ENCODE measurements at regions not wholly inside any gene's neighbourhood (a gene's known extent, or its start where the extent isn't known, plus 50 kb on each side); places are given as distances from the start of the nearest gene placed in this dataset.

GRCh38 chr10:8544057-8544380 is 489.5 kb downstream of the GATA3 start:
- Histone ChIP-seq H2AFZ (ENCODE audit: insufficient read depth, low read length, poor library complexity) (no peak overlapping the region), H2BK120ac (ENCODE audit: insufficient read depth, low read length, poor library complexity) (no peak overlapping the region), H3K23ac (ENCODE audit: low read length) (no peak overlapping the region), H3K4ac (ENCODE audit: low read depth, low read length) (no peak overlapping the region), H3K9ac (ENCODE audit: low read length) (no peak overlapping the region), H4K91ac (ENCODE audit: low read depth, low read length) (no peak overlapping the region), H3K79me1 (ENCODE audit: low read length) (no peaks in the 10 kb centered on the region), H3K14ac (ENCODE audit: low read length) (no peak overlapping the region), H3K4me1 (ENCODE audit: control insufficient read depth in 1 of 2, insufficient read depth in 2 of 2, low read length in 2 of 2) (peaks cover 0 to 6% of the 10 kb centered on the region in 2 experiments), H3K18ac (ENCODE audit: low read length) (no peak overlapping the region), H3K4me3 (ENCODE audit: low read depth, low read length) (no peak overlapping the region), H4K8ac (ENCODE audit: low read depth, low read length) (no peak overlapping the region), H4K12ac (ENCODE audit: low read depth, low read length) (no peak overlapping the region), H3K27ac (ENCODE audit: low read depth, low read length) (no peak overlapping the region), H3K9me3 (ENCODE audit: insufficient read depth, low read depth, low read length) (no peaks in the 10 kb centered on the region), H3K79me2 (ENCODE audit: control insufficient read depth, insufficient read depth, low read length, poor library complexity) (no peaks in the 10 kb centered on the region), H2AK5ac (ENCODE audit: low read length) (no peak overlapping the region), H3K27me3 (ENCODE audit: insufficient read depth, low read length) (no peaks in the 10 kb centered on the region), H3K4me2 (ENCODE audit: low read length) (no peak overlapping the region), H2BK5ac (ENCODE audit: low read depth, low read length, poor library complexity) (no peak overlapping the region), H2BK12ac (ENCODE audit: low read length) (no peak overlapping the region), H3K36me3 (ENCODE audit: control insufficient read depth in 1 of 2, insufficient read depth in 2 of 2, low read length in 2 of 2) (no peaks in the 10 kb centered on the region)
- no CpG with 5 or more reads among the region's 2 CpGs for WGBS (ENCODE audit: extremely low coverage, insufficient coverage, insufficient read length)
- DNase-seq: peak; percentile 90 to 97

DNA sequence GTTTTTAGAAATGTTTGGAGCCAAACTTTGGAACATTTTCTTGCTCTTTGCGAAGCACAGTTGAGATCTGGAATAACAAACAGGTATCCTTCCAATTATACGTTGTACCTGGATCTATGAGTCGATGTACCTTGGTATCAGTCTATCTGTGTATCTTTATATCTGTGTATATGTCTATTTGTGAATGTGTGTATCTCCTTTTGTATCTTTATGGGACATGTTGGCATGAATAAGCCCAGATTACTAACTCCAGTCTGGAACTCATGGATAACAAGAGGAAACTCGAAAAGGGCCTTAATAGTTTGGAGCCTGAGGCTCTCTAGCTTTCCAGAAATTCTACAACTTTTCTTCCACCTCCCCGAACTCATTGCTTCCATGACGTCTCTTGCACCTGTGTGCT is 490.0 kb downstream of the GATA3 start:
- no peak for DNase-seq
- Histone ChIP-seq H4K12ac (ENCODE audit: low read depth, low read length) (no peak overlapping the region), H3K36me3 (ENCODE audit: control insufficient read depth in 1 of 2, insufficient read depth in 2 of 2, low read length in 2 of 2) (no peaks in the 10 kb centered on the region), H2BK12ac (ENCODE audit: low read length) (no peak overlapping the region), H3K79me1 (ENCODE audit: low read length) (no peaks in the 10 kb centered on the region), H2AK5ac (ENCODE audit: low read length) (no peak overlapping the region), H3K23ac (ENCODE audit: low read length) (no peak overlapping the region), H3K27ac (ENCODE audit: low read depth, low read length) (no peak overlapping the region), H2AFZ (ENCODE audit: insufficient read depth, low read length, poor library complexity) (no peak overlapping the region), H2BK5ac (ENCODE audit: low read depth, low read length, poor library complexity) (no peak overlapping the region), H3K27me3 (ENCODE audit: insufficient read depth, low read length) (no peaks in the 10 kb centered on the region), H3K18ac (ENCODE audit: low read length) (no peak overlapping the region), H3K4me3 (ENCODE audit: low read depth, low read length) (no peak overlapping the region), H3K79me2 (ENCODE audit: control insufficient read depth, insufficient read depth, low read length, poor library complexity) (no peaks in the 10 kb centered on the region), H3K9ac (ENCODE audit: low read length) (no peak overlapping the region), H4K8ac (ENCODE audit: low read depth, low read length) (no peak overlapping the region), H3K4me2 (ENCODE audit: low read length) (no peak overlapping the region), H2BK120ac (ENCODE audit: insufficient read depth, low read length, poor library complexity) (no peak overlapping the region), H3K14ac (ENCODE audit: low read length) (no peak overlapping the region), H3K4me1 (ENCODE audit: control insufficient read depth in 1 of 2, insufficient read depth in 2 of 2, low read length in 2 of 2) (peaks cover 0 to 6% of the 10 kb centered on the region in 2 experiments), H4K91ac (ENCODE audit: low read depth, low read length) (no peak overlapping the region), H3K9me3 (ENCODE audit: insufficient read depth, low read depth, low read length) (no peaks in the 10 kb centered on the region), H3K4ac (ENCODE audit: low read depth, low read length) (no peak overlapping the region)
- WGBS (ENCODE audit: extremely low coverage, insufficient coverage, insufficient read length): no CpG with 5 or more reads among the region's 6 CpGs

- H3K14ac ChIP-seq (ENCODE audit: low read length): no peak overlapping the region
- no peak overlapping the region for H3K27ac ChIP-seq (ENCODE audit: low read depth, low read length)
- no peak overlapping the region for H4K91ac ChIP-seq (ENCODE audit: low read depth, low read length)
- no peak overlapping the region for H3K4ac ChIP-seq (ENCODE audit: low read depth, low read length)
- H3K79me2 ChIP-seq (ENCODE audit: control insufficient read depth, insufficient read depth, low read length, poor library complexity): no peaks in the 10 kb centered on the region
- no peak for DNase-seq
- no peaks in the 10 kb centered on the region for H3K4me1 ChIP-seq (ENCODE audit: control insufficient read depth in 1 of 2, insufficient read depth in 2 of 2, low read length in 2 of 2)
- no CpG with 5 or more reads among the region's 4 CpGs for WGBS (ENCODE audit: extremely low coverage, insufficient coverage, insufficient read length)
- no peak overlapping the region for H2BK12ac ChIP-seq (ENCODE audit: low read length)
- no peak overlapping the region for H2AK5ac ChIP-seq (ENCODE audit: low read length)
- no peaks in the 10 kb centered on the region for H3K36me3 ChIP-seq (ENCODE audit: control insufficient read depth in 1 of 2, insufficient read depth in 2 of 2, low read length in 2 of 2)
- H3K4me2 ChIP-seq (ENCODE audit: low read length): no peak overlapping the region
- H3K9ac ChIP-seq (ENCODE audit: low read length): no peak overlapping the region
- H3K79me1 ChIP-seq (ENCODE audit: low read length): no peaks in the 10 kb centered on the region
- H2AFZ ChIP-seq (ENCODE audit: insufficient read depth, low read length, poor library complexity): no peak overlapping the region
- H4K12ac ChIP-seq (ENCODE audit: low read depth, low read length): no peak overlapping the region
- H3K18ac ChIP-seq (ENCODE audit: low read length): no peak overlapping the region
- H3K4me3 ChIP-seq (ENCODE audit: low read depth, low read length): no peak overlapping the region
- H4K8ac ChIP-seq (ENCODE audit: low read depth, low read length): no peak overlapping the region
- H2BK120ac ChIP-seq (ENCODE audit: insufficient read depth, low read length, poor library complexity): no peak overlapping the region
- H2BK5ac ChIP-seq (ENCODE audit: low read depth, low read length, poor library complexity): no peak overlapping the region
- H3K23ac ChIP-seq (ENCODE audit: low read length): no peak overlapping the region
- H3K27me3 ChIP-seq (ENCODE audit: insufficient read depth, low read length): no peaks in the 10 kb centered on the region
- no peaks in the 10 kb centered on the region for H3K9me3 ChIP-seq (ENCODE audit: insufficient read depth, low read depth, low read length)
Observed at GRCh38 chr10:8554574-8554973, 500.1 kb downstream of the GATA3 start.

- Histone ChIP-seq H3K79me2 (ENCODE audit: control insufficient read depth, insufficient read depth, low read length, poor library complexity) (no peaks in the 10 kb centered on the region), H3K36me3 (ENCODE audit: control insufficient read depth in 1 of 2, insufficient read depth in 2 of 2, low read length in 2 of 2) (no peaks in the 10 kb centered on the region), H3K79me1 (ENCODE audit: low read length) (no peaks in the 10 kb centered on the region), H3K4me2 (ENCODE audit: low read length) (no peak overlapping the region), H2AK5ac (ENCODE audit: low read length) (no peak overlapping the region), H3K4ac (ENCODE audit: low read depth, low read length) (no peak overlapping the region), H3K18ac (ENCODE audit: low read length) (no peak overlapping the region), H3K4me3 (ENCODE audit: low read depth, low read length) (no peak overlapping the region), H2BK12ac (ENCODE audit: low read length) (no peak overlapping the region), H4K8ac (ENCODE audit: low read depth, low read length) (no peak overlapping the region), H2AFZ (ENCODE audit: insufficient read depth, low read length, poor library complexity) (no peak overlapping the region), H3K27ac (ENCODE audit: low read depth, low read length) (no peak overlapping the region), H3K9me3 (ENCODE audit: insufficient read depth, low read depth, low read length) (no peaks in the 10 kb centered on the region), H3K4me1 (ENCODE audit: control insufficient read depth in 1 of 2, insufficient read depth in 2 of 2, low read length in 2 of 2) (no peaks in the 10 kb centered on the region), H4K12ac (ENCODE audit: low read depth, low read length) (no peak overlapping the region), H3K14ac (ENCODE audit: low read length) (no peak overlapping the region), H3K9ac (ENCODE audit: low read length) (no peak overlapping the region), H3K27me3 (ENCODE audit: insufficient read depth, low read length) (no peaks in the 10 kb centered on the region), H4K91ac (ENCODE audit: low read depth, low read length) (no peak overlapping the region), H2BK120ac (ENCODE audit: insufficient read depth, low read length, poor library complexity) (no peak overlapping the region), H3K23ac (ENCODE audit: low read length) (no peak overlapping the region), H2BK5ac (ENCODE audit: low read depth, low read length, poor library complexity) (no peak overlapping the region)
- DNase-seq: peak; percentile 30 to 68
Observed at GRCh38 chr10:8556321-8556720, 501.8 kb downstream of the GATA3 start.

- H2BK12ac ChIP-seq (ENCODE audit: low read length): no peak overlapping the region
- H2AK5ac ChIP-seq (ENCODE audit: low read length): no peak overlapping the region
- H4K12ac ChIP-seq (ENCODE audit: low read depth, low read length): no peak overlapping the region
- no peak overlapping the region for H3K23ac ChIP-seq (ENCODE audit: low read length)
- H3K4me2 ChIP-seq (ENCODE audit: low read length): no peak overlapping the region
- H3K36me3 ChIP-seq (ENCODE audit: control insufficient read depth in 1 of 2, insufficient read depth in 2 of 2, low read length in 2 of 2): no peaks in the 10 kb centered on the region
- no peak for DNase-seq
- no CpG with 5 or more reads among the region's 7 CpGs for WGBS (ENCODE audit: extremely low coverage, insufficient coverage, insufficient read length)
- no peak overlapping the region for H2BK120ac ChIP-seq (ENCODE audit: insufficient read depth, low read length, poor library complexity)
- H3K4ac ChIP-seq (ENCODE audit: low read depth, low read length): no peak overlapping the region
- no peak overlapping the region for H3K4me3 ChIP-seq (ENCODE audit: low read depth, low read length)
- H3K4me1 ChIP-seq (ENCODE audit: control insufficient read depth in 1 of 2, insufficient read depth in 2 of 2, low read length in 2 of 2): no peaks in the 10 kb centered on the region
- H3K9me3 ChIP-seq (ENCODE audit: insufficient read depth, low read depth, low read length): no peaks in the 10 kb centered on the region
- H3K27ac ChIP-seq (ENCODE audit: low read depth, low read length): no peak overlapping the region
- H3K27me3 ChIP-seq (ENCODE audit: insufficient read depth, low read length): no peaks in the 10 kb centered on the region
- no peak overlapping the region for H2BK5ac ChIP-seq (ENCODE audit: low read depth, low read length, poor library complexity)
- H3K9ac ChIP-seq (ENCODE audit: low read length): no peak overlapping the region
- H2AFZ ChIP-seq (ENCODE audit: insufficient read depth, low read length, poor library complexity): no peak overlapping the region
- H3K79me2 ChIP-seq (ENCODE audit: control insufficient read depth, insufficient read depth, low read length, poor library complexity): no peaks in the 10 kb centered on the region
- H3K18ac ChIP-seq (ENCODE audit: low read length): no peak overlapping the region
- no peak overlapping the region for H3K14ac ChIP-seq (ENCODE audit: low read length)
- H4K8ac ChIP-seq (ENCODE audit: low read depth, low read length): no peak overlapping the region
- no peak overlapping the region for H4K91ac ChIP-seq (ENCODE audit: low read depth, low read length)
- H3K79me1 ChIP-seq (ENCODE audit: low read length): no peaks in the 10 kb centered on the region
Observed at GRCh38 chr10:8563478-8563877, 509.0 kb downstream of the GATA3 start.
